A549 (cell line): ENCODE measurements at regions not wholly inside any gene's neighbourhood (a gene's known extent, or its start where the extent isn't known, plus 50 kb on each side); places are given as distances from the start of the nearest gene placed in this dataset.

Experiments used
- ATAC-seq, 2 experiments: fragments of 200-7000 bp in 1 of 2; fragments of >200 bp in 1 of 2; cut with Nextera tagmentation in 1 of 2; cut with Tn5 transposase in 1 of 2; 3 replicates each; pipeline versions ENCODE4 v1.8.0 to v1.9.1; 2018 to 2020; ENCODE audit warnings: mild to moderate bottlenecking in 1 of 2, moderate library complexity in 1 of 2
- CTCF ChIA-PET: fragments of 300-600 bp; sonication (Branson Sonifier 250); formaldehyde crosslinking; extraction: SDS; loops from one replicate; lab custom pipeline; 2021; ENCODE audit warnings: antibody characterized with exemption, inconsistent platforms; lab: Yijun Ruan, JAX
- POLR2A ChIA-PET: fragments of 350-600 bp; formaldehyde crosslinking; extraction: SDS; loops from one replicate; lab custom pipeline; 2021; ENCODE audit warnings: antibody characterized with exemption, inconsistent platforms; lab: Yijun Ruan, JAX
- DNase-seq, 2 experiments: peaks; one replicate each; pipeline versions ENCODE4 v3.0.0 to v3.0.0-alpha.2; 2011 to 2016; ENCODE audit warnings: low read depth in 1 of 2, low spot score in 1 of 2
- FAIRE-seq: peaks from 2 replicates; lab custom pipeline; 2011; peaks lifted over from hg19 to GRCh38; lab: Jason Lieb, UNC
- H3K27ac ChIP-seq, 2 experiments: fragments of >200 bp; sonication (Bioruptor Twin); formaldehyde crosslinking; 3 replicates each; pipeline ENCODE4 v1.5.1; 2016 to 2017
- H3K4me1 ChIP-seq: fragments of >200 bp; sonication (Bioruptor Twin); formaldehyde crosslinking; 3 replicates; pipeline ENCODE4 v1.6.1; 2016
- H3K4me2 ChIP-seq: fragments of >200 bp; sonication (Bioruptor Twin); formaldehyde crosslinking; 3 replicates; pipeline ENCODE4 v1.6.1; 2016
- H3K4me3 ChIP-seq: fragments of >200 bp; sonication (Bioruptor Twin); formaldehyde crosslinking; 3 replicates; pipeline ENCODE4 v1.5.1; 2016
- H3K9me3 ChIP-seq: fragments of >200 bp; sonication (Bioruptor Twin); formaldehyde crosslinking; 3 replicates; pipeline ENCODE4 v1.6.1; 2016
- ATOH8 ChIP-seq: fragments of 250-450 bp; sonication (Bioruptor Pico); IDR thresholded peaks from 2 replicates; pipeline ENCODE4 v1.5.0; 2020; ENCODE audit warnings: low read depth, mild to moderate bottlenecking, moderate library complexity
- CBX2 ChIP-seq: fragments of 200-600 bp; sonication (generic); IDR thresholded peaks from 2 replicates; pipeline ENCODE4 v1.6.1; 2016; ENCODE audit warnings: low read depth, mild to moderate bottlenecking, borderline replicate concordance
- CBX8 ChIP-seq: fragments of 200-600 bp; sonication (generic); IDR thresholded peaks from 2 replicates; pipeline ENCODE4 v1.6.1; 2016
- CHD2 ChIP-seq: fragments of 150-350 bp; IDR thresholded peaks from 2 replicates; pipeline ENCODE4 v1.6.1; 2014; ENCODE audit warnings: low read length; ENCODE audit not compliant: partially characterized antibody
- CHD4 ChIP-seq: fragments of 200-600 bp; sonication (generic); IDR thresholded peaks from 2 replicates; pipeline ENCODE4 v1.6.1; 2016; ENCODE audit warnings: antibody characterized with exemption, mild to moderate bottlenecking, borderline replicate concordance
- CTCF ChIP-seq: fragments of >200 bp; sonication (Bioruptor Twin); formaldehyde crosslinking; IDR thresholded peaks from 3 replicates; pipeline ENCODE4 v1.5.1; 2016
- EHMT2 ChIP-seq: fragments of 200-600 bp; sonication (generic); IDR thresholded peaks from 2 replicates; pipeline ENCODE4 v1.6.1; 2016; ENCODE audit warnings: antibody characterized with exemption, low read depth, mild to moderate bottlenecking, moderate library complexity
- ESRRA ChIP-seq: fragments of 150-350 bp; IDR thresholded peaks from 2 replicates; pipeline ENCODE4 v1.6.1; 2014; ENCODE audit warnings: mild to moderate bottlenecking, low read length, borderline replicate concordance
- FOSB ChIP-seq: fragments of 250-450 bp; sonication (Bioruptor Pico); IDR thresholded peaks from 2 replicates; pipeline ENCODE4 v1.5.0; 2020; ENCODE audit warnings: mild to moderate bottlenecking, moderate library complexity
- HDAC2 ChIP-seq: fragments of 200-600 bp; sonication (generic); IDR thresholded peaks from 2 replicates; pipeline ENCODE4 v1.6.1; 2016
- HOXA7 ChIP-seq: fragments of 250-450 bp; sonication (Bioruptor Pico); IDR thresholded peaks from 2 replicates; pipeline ENCODE4 v1.5.0; 2020; ENCODE audit warnings: mild to moderate bottlenecking, moderate library complexity
- HOXB13 ChIP-seq: fragments of 250-450 bp; sonication (Bioruptor Pico); IDR thresholded peaks from 2 replicates; pipeline ENCODE4 v1.5.0; 2020; ENCODE audit warnings: low read depth, mild to moderate bottlenecking, moderate library complexity
- KDM1A ChIP-seq: fragments of 200-600 bp; sonication (generic); IDR thresholded peaks from 2 replicates; pipeline ENCODE4 v1.6.1; 2016; ENCODE audit warnings: low read depth, mild to moderate bottlenecking
- KDM5A ChIP-seq: fragments of 200-600 bp; sonication (generic); IDR thresholded peaks from 2 replicates; pipeline ENCODE4 v1.6.1; 2016; ENCODE audit warnings: antibody characterized with exemption, mild to moderate bottlenecking
- MAZ ChIP-seq: fragments of 150-350 bp; IDR thresholded peaks from 2 replicates; pipeline ENCODE4 v1.6.1; 2014; ENCODE audit warnings: antibody characterized with exemption, low read depth, low read length, borderline replicate concordance
- MYC ChIP-seq: IDR thresholded peaks from 2 replicates; pipeline ENCODE4 v1.6.1; 2012; ENCODE audit warnings: mild to moderate bottlenecking, inconsistent platforms, low read length, improper control_type of control experiment, borderline replicate concordance
- NFE2L2 ChIP-seq: fragments of 150-350 bp; conservative IDR thresholded peaks from 2 replicates; pipeline ENCODE4 v1.6.1; 2014; ENCODE audit warnings: low read length
- NPAS2 ChIP-seq: fragments of 250-450 bp; sonication (Bioruptor Pico); IDR thresholded peaks from 2 replicates; pipeline ENCODE4 v1.8.0; 2022; ENCODE audit warnings: mild to moderate bottlenecking, moderate library complexity, borderline replicate concordance
- POLR2AphosphoS2 ChIP-seq: conservative IDR thresholded peaks from 2 replicates; pipeline ENCODE4 v1.6.1; 2012; ENCODE audit warnings: low read length, improper control_type of control experiment, inconsistent platforms
- RCOR1 ChIP-seq: fragments of 150-350 bp; IDR thresholded peaks from 2 replicates; pipeline ENCODE4 v1.6.1; 2014; ENCODE audit warnings: antibody characterized with exemption, low read length, low read depth
- RFX5 ChIP-seq: fragments of 450-650 bp; IDR thresholded peaks from 2 replicates; pipeline ENCODE4 v1.7.1; 2014; ENCODE audit warnings: antibody characterized with exemption, mild to moderate bottlenecking, moderate library complexity
- RNF2 ChIP-seq: fragments of 200-600 bp; sonication (generic); IDR thresholded peaks from 2 replicates; pipeline ENCODE4 v1.6.1; 2016; ENCODE audit warnings: low read depth, mild to moderate bottlenecking, antibody characterized with exemption, moderate library complexity, borderline replicate concordance
- ZFP36 ChIP-seq: fragments of 450-650 bp; IDR thresholded peaks from 2 replicates; pipeline ENCODE4 v1.6.1; 2014; ENCODE audit warnings: borderline replicate concordance; ENCODE audit not compliant: partially characterized antibody
- ZNF302 ChIP-seq: fragments of 250-450 bp; sonication (Bioruptor Pico); IDR thresholded peaks from 2 replicates; pipeline ENCODE4 v1.9.0; 2021; ENCODE audit warnings: inconsistent platforms, mild to moderate bottlenecking, moderate library complexity
- ZSCAN20 ChIP-seq: fragments of 250-450 bp; sonication (Bioruptor Pico); IDR thresholded peaks from 2 replicates; pipeline ENCODE4 v1.8.0; 2022; ENCODE audit warnings: mild to moderate bottlenecking, moderate library complexity
- WGBS: methylation state at CpG from one replicate; pipeline ENCODE4 v1.1.6; 2017; ENCODE audit errors: missing lambda C conversion rate; 5-methylcytosine and 5-hydroxymethylcytosine counted together
- TF ChIP-seq, protein P1 (sequence below): IDR thresholded peaks from 2 replicates; pipeline ENCODE4 v1.6.1; 2012; ENCODE audit warnings: low read depth, borderline replicate concordance
- TF ChIP-seq, protein P2 (sequence below): IDR thresholded peaks from 2 replicates; pipeline ENCODE4 v1.6.1; 2012
- TF ChIP-seq, protein P3 (sequence below): fragments of 150-350 bp; IDR thresholded peaks from 2 replicates; pipeline ENCODE4 v1.6.1; 2014; ENCODE audit warnings: low read depth, mild to moderate bottlenecking, low read length

DNA sequence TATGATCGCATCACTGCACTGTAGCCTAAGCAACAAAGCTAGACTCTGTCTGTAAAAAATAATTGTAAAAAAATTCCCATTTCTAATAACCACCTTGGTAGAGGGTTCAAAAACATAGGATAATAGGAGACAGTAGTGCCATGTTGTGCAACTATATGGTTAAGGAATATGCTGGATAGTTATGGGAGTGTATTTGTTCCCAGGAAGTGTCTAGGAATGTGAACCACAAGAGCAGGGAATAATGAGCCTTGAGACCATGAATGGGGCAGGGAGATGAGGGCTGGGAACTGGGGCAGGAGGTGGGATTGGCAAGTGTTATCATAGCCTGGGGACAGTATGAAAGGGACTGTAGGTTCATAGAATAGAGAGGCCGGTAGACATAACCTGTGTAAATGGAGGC lies 50.4 kb downstream of the RUSC2 start:
- no peaks in the 10 kb centered on the region for H3K9me3 ChIP-seq
- ChIA-PET CTCF (interaction anchor here (1.2 to 10.6 kb wide), 7 partner anchors 8 to 64 kb away, joined by 3 to 122 read pairs (median 4); partner anchors contain the start of gene RUSC2), POLR2A (no interaction called here)
- no peak for TF ChIP-seq EHMT2
- no peak for TF ChIP-seq NPAS2
- TF ChIP-seq CBX2: no peak
- no peak for TF ChIP-seq KDM1A
- TF ChIP-seq CTCF: no peak
- TF ChIP-seq, protein P1, sequence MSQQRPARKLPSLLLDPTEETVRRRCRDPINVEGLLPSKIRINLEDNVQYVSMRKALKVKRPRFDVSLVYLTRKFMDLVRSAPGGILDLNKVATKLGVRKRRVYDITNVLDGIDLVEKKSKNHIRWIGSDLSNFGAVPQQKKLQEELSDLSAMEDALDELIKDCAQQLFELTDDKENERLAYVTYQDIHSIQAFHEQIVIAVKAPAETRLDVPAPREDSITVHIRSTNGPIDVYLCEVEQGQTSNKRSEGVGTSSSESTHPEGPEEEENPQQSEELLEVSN: no peak
- TF ChIP-seq RCOR1: no peak
- no peak for TF ChIP-seq HOXA7
- no peak for TF ChIP-seq KDM5A
- TF ChIP-seq ESRRA: no peak
- TF ChIP-seq, protein P2, sequence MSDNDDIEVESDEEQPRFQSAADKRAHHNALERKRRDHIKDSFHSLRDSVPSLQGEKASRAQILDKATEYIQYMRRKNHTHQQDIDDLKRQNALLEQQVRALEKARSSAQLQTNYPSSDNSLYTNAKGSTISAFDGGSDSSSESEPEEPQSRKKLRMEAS: no peak
- no peak for TF ChIP-seq CHD4
- TF ChIP-seq CBX8: no peak
- TF ChIP-seq ZSCAN20 (CRISPR knock-in tag): no peak
- no peak for TF ChIP-seq MAZ
- TF ChIP-seq HDAC2: no peak
- no peak for TF ChIP-seq FOSB
- TF ChIP-seq HOXB13 (CRISPR knock-in tag): no peak
- 93% methylated on average over 2 of the region's 2 CpGs for whole genome bisulfite sequencing
- H3K4me3 ChIP-seq: no peak overlapping the region
- no peak for ATAC-seq
- no peak for DNase-seq
- H3K27ac ChIP-seq: peak overlapping the region in 1 of 2 experiments; percentile 78; a peak in 3 of 6 replicates
- H3K4me1 ChIP-seq: peaks cover 61% of the 10 kb centered on the region
- no peak for FAIRE-seq
- H3K4me2 ChIP-seq: no peak overlapping the region

DNA sequence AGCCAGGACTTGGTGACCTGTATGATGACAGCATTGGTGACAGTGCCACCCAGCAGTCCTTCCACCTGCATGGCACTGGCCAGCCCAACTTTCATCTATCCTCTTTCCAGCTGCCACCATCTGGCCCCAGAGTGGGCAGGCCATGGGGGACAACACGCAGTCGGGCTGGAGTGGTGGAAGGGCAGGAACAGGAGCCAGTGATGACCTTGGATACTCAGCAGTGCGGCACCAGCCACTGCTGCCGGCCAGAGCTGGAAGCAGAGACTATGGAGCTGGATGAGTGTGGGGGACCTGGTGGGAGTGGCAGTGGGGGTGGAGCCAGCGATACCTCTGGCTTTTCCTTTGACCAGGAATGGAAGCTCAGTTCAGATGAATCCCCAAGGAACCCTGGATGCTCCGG lies 56.9 kb downstream of the RUSC2 start:
- POLR2A ChIA-PET: interaction anchor here (1.4 to 2.2 kb wide), 2 partner anchors 29 to 57 kb away, joined by 3 to 6 read pairs; partner anchors contain the start of gene RUSC2
- H3K27ac ChIP-seq: peak overlapping the region in 1 of 2 experiments; percentile 87; a peak in 3 of 6 replicates
- CTCF ChIA-PET: interaction anchor here (0.7 to 10.6 kb wide), 8 partner anchors 7 to 450 kb away, joined by 3 to 146 read pairs (median 8); partner anchors contain the start of genes PIGO and RUSC2
- H3K9me3 ChIP-seq: no peaks in the 10 kb centered on the region
- H3K4me2 ChIP-seq: no peak overlapping the region
- DNase-seq (no peak), FAIRE-seq (no peak), ATAC-seq (peak; percentile 23 to 26; a peak in 5 of 6 replicates)
- H3K4me3 ChIP-seq: no peak overlapping the region
- peaks cover 44% of the 10 kb centered on the region for H3K4me1 ChIP-seq
- no peak for TF ChIP-seq HOXB13 (CRISPR knock-in tag)
- TF ChIP-seq ZFP36: no peak
- TF ChIP-seq MYC: no peak
- TF ChIP-seq HOXA7: no peak
- 93% methylated on average over 5 of the region's 6 CpGs for WGBS

DNA sequence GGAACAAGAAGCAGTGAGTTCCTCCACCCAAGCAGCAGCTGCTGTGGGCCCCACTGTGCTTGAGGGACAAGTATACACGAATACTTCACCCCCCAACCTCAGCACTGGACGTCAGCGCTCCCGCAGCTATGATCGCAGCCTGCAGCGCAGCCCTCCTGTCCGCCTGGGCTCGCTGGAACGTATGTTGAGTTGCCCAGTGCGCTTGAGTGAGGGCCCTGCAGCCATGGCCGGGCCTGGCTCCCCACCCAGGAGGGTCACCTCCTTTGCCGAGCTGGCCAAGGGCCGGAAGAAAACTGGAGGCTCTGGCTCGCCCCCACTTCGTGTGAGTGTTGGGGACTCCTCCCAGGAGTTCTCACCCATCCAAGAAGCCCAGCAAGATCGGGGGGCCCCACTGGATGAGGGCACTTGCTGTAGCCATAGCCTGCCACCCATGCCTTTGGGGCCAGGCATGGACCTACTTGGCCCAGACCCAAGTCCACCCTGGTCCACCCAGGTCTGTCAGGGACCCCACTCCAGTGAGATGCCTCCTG lies 57.1 kb upstream of the TESK1 start:
- POLR2A ChIA-PET: interaction anchor here (2.2 kb wide), 1 partner anchor 58 kb away, joined by 6 read pairs; the partner anchor contains the start of gene RUSC2
- ATAC-seq (no peak; a peak in 1 of 6 replicates), DNase-seq (no peak), FAIRE-seq (no peak)
- WGBS: 97% methylated on average over 16 of the region's 16 CpGs
- H3K4me1 ChIP-seq: peaks cover 52% of the 10 kb centered on the region
- 0 out of 3 replicates have a peak overlapping the region, but pooled peaks have one; percentile 10 for H3K4me2 ChIP-seq
- H3K27ac ChIP-seq: peak overlapping the region; percentile 28 to 87; a peak in 4 of 6 replicates
- CTCF ChIA-PET: interaction anchor here (0.9 to 8.8 kb wide), 7 partner anchors 9 to 431 kb away, joined by 3 to 146 read pairs (median 3); partner anchors contain the start of gene RUSC2
- H3K4me3 ChIP-seq: no peak overlapping the region
- no peaks in the 10 kb centered on the region for H3K9me3 ChIP-seq
- TF ChIP-seq KDM5A (no peak), NFE2L2 (no peak), RFX5 (no peak), POLR2AphosphoS2 (no peak), RCOR1 (no peak), RNF2 (no peak), ZNF302 (CRISPR knock-in tag) (no peak), ESRRA (no peak), CHD2 (no peak), ATOH8 (CRISPR knock-in tag) (no peak)
- TF ChIP-seq, protein P1: no peak
- TF ChIP-seq, protein P3, sequence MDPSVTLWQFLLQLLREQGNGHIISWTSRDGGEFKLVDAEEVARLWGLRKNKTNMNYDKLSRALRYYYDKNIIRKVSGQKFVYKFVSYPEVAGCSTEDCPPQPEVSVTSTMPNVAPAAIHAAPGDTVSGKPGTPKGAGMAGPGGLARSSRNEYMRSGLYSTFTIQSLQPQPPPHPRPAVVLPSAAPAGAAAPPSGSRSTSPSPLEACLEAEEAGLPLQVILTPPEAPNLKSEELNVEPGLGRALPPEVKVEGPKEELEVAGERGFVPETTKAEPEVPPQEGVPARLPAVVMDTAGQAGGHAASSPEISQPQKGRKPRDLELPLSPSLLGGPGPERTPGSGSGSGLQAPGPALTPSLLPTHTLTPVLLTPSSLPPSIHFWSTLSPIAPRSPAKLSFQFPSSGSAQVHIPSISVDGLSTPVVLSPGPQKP: no peak
- TF ChIP-seq, protein P2: no peak
